HFFc6 (cell line): ENCODE measurements at regions not wholly inside any gene's neighbourhood (a gene's known extent, or its start where the extent isn't known, plus 50 kb on each side); places are given as distances from the start of the nearest gene placed in this dataset.

Experiments used
- DNase-seq: peaks from one replicate; pipeline ENCODE4 v3.0.0-alpha.2; 2018
- H3K27ac Mint-ChIP-seq: 2 replicates; pipeline ENCODE4 v1.8.0; 2020; ENCODE audit warnings: mild to moderate bottlenecking, mixed read lengths
- H3K27me3 Mint-ChIP-seq: 2 replicates; pipeline ENCODE4 v1.8.0; 2021; ENCODE audit warnings: mild to moderate bottlenecking, moderate library complexity, mixed read lengths; ENCODE audit not compliant: insufficient read depth
- H3K36me3 Mint-ChIP-seq: 2 replicates; pipeline ENCODE4 v1.8.0; 2021; ENCODE audit warnings: low read depth, mixed read lengths
- H3K4me1 Mint-ChIP-seq: 2 replicates; pipeline ENCODE4 v1.8.0; 2020; ENCODE audit warnings: low read depth, mixed read lengths
- H3K4me3 Mint-ChIP-seq: 2 replicates; pipeline ENCODE4 v1.8.0; 2020; ENCODE audit warnings: mild to moderate bottlenecking, moderate library complexity, mixed read lengths
- H3K9me3 Mint-ChIP-seq: 2 replicates; pipeline ENCODE4 v1.8.0; 2020; ENCODE audit warnings: mild to moderate bottlenecking, mixed read lengths
- TF ChIP-seq, protein P1 (sequence below): fragments of 200-600 bp; sonication (generic); IDR thresholded peaks from 2 replicates; pipeline ENCODE4 v1.5.0; 2021; ENCODE audit warnings: antibody characterized with exemption, mild to moderate bottlenecking

DNA sequence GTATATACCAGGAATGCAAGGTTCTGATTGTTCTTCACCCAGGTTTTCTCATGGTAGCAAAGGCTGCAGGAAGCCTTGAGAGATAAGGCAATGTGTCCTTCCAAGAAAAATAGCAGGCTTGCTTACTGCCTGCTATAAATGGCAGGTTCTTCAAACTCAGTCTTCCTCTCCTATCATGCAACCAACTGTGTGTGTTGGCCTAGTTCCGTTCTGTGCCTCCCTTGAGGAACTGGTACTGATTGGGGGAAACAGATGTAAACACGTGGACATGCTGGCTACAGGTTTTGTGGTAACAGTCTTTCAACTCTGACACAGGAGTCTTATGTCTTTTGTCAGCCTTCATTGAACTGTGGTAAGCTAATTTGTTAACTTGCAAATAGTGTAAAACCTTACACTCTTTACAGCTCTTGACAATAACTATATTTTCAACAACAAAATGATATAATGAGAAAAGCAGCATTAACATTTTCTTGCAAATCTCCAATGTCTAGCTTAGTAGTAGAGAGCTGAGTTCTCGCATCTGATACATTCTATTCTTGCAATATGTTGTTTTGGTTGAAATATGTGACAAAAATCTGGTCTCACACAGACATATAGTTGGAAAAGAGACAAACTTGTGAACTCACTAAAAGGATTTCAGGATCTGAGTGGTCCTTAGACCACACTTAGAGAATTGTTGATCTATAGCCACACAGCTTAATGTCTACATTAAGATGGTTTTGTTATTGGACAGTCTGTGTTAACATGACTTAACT lies 54.7 kb upstream of the LSM8 start:
- TF ChIP-seq, protein P1, sequence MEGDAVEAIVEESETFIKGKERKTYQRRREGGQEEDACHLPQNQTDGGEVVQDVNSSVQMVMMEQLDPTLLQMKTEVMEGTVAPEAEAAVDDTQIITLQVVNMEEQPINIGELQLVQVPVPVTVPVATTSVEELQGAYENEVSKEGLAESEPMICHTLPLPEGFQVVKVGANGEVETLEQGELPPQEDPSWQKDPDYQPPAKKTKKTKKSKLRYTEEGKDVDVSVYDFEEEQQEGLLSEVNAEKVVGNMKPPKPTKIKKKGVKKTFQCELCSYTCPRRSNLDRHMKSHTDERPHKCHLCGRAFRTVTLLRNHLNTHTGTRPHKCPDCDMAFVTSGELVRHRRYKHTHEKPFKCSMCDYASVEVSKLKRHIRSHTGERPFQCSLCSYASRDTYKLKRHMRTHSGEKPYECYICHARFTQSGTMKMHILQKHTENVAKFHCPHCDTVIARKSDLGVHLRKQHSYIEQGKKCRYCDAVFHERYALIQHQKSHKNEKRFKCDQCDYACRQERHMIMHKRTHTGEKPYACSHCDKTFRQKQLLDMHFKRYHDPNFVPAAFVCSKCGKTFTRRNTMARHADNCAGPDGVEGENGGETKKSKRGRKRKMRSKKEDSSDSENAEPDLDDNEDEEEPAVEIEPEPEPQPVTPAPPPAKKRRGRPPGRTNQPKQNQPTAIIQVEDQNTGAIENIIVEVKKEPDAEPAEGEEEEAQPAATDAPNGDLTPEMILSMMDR = no peak
- Mint-ChIP-seq H3K27me3 (no peaks in the 10 kb centered on the region), H3K4me1 (no peaks in the 10 kb centered on the region), H3K36me3 (no peaks in the 10 kb centered on the region), H3K9me3 (peaks cover 30% of the 10 kb centered on the region), H3K4me3 (no peak overlapping the region), H3K27ac (no peak overlapping the region)
- DNase-seq = no peak

DNA sequence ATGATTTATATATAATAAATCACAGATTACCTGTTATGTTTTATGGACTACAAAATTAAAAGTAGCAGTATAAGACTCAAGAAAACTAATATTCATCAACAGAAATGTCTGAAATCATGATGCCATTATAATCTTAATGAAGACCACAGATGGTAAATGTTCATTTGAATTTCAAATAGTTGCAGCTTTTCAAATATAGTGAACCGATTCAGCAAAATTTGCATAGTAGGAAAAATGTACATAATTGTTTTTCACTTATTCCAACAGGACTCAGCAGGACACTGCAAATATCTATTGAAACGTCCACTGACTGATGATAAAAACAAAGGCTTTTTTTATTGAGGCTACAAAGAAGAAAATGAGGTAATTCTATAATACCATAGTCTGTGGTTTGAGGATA lies 51.2 kb upstream of the LSM8 start:
- Mint-ChIP-seq H3K4me3 (no peak overlapping the region), H3K9me3 (peaks cover 14% of the 10 kb centered on the region), H3K27me3 (no peaks in the 10 kb centered on the region), H3K4me1 (no peaks in the 10 kb centered on the region), H3K27ac (no peak overlapping the region), H3K36me3 (no peaks in the 10 kb centered on the region)
- TF ChIP-seq, protein P1 = no peak
- no peak for DNase-seq
